Ascending aorta (tissue), 2 donors: ENCODE measurements at regions not wholly inside any gene's neighbourhood (a gene's known extent, or its start where the extent isn't known, plus 50 kb on each side); places are given as distances from the start of the nearest gene placed in this dataset.

Experiments
- DNase-seq, 2 donors: peaks; one replicate each; pipeline ENCODE4 v3.0.0-alpha.2; 2019; ENCODE audit warnings: low spot score in 2 of 2
- H3K27ac ChIP-seq, 2 donors: fragments of 200-600 bp; sonication (generic); one replicate each; pipeline ENCODE4 v1.5.1; 2016 to 2017; ENCODE audit warnings: mild to moderate bottlenecking in 1 of 2
- H3K27me3 ChIP-seq: fragments of 200-600 bp; sonication (generic); one replicate; pipeline ENCODE4 v1.5.1; 2017
- H3K36me3 ChIP-seq, 2 donors: fragments of 200-600 bp; sonication (generic); one replicate each; pipeline ENCODE4 v1.5.1; 2016
- H3K4me1 ChIP-seq, 2 donors: fragments of 200-600 bp; sonication (generic); one replicate each; pipeline ENCODE4 v1.5.1; 2016 to 2017; ENCODE audit warnings: mild to moderate bottlenecking in 1 of 2
- H3K4me3 ChIP-seq, 2 donors: fragments of 200-600 bp; sonication (generic); one replicate each; pipeline ENCODE4 v1.5.1; 2016 to 2017; ENCODE audit warnings: mild to moderate bottlenecking in 1 of 2
- H3K9me3 ChIP-seq, 2 donors: fragments of 200-600 bp; sonication (generic); one replicate each; pipeline ENCODE4 v1.5.1; 2016
- intact Hi-C: fragments of 100-400 bp; cut with DNase I; formaldehyde crosslinking; loops from one replicate; pipeline ENCODE4 v1.15.1; 2023
- TF ChIP-seq, protein P1 (sequence below), 3 experiments: fragments of 200-600 bp in 2 of 3; fragments of 450-650 bp in 1 of 3; sonication (generic) in 2 of 3; IDR thresholded peaks; one replicate each; pipeline ENCODE4 v1.5.1; 2016 to 2019; ENCODE audit warnings: antibody characterized with exemption in 3 of 3, mild to moderate bottlenecking in 1 of 3, moderate library complexity in 1 of 3

GRCh38 chr1:182191381-182192115 lies 130.0 kb upstream of the ZNF648 start:
- TF ChIP-seq, protein P1, sequence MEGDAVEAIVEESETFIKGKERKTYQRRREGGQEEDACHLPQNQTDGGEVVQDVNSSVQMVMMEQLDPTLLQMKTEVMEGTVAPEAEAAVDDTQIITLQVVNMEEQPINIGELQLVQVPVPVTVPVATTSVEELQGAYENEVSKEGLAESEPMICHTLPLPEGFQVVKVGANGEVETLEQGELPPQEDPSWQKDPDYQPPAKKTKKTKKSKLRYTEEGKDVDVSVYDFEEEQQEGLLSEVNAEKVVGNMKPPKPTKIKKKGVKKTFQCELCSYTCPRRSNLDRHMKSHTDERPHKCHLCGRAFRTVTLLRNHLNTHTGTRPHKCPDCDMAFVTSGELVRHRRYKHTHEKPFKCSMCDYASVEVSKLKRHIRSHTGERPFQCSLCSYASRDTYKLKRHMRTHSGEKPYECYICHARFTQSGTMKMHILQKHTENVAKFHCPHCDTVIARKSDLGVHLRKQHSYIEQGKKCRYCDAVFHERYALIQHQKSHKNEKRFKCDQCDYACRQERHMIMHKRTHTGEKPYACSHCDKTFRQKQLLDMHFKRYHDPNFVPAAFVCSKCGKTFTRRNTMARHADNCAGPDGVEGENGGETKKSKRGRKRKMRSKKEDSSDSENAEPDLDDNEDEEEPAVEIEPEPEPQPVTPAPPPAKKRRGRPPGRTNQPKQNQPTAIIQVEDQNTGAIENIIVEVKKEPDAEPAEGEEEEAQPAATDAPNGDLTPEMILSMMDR (IDR thresholded peaks at IDR 0.05), result no peak
- no peak overlapping the region for H3K27ac ChIP-seq
- DNase-seq, result no peak

GRCh38 chr1:182189535-182190066 lies 128.1 kb upstream of the ZNF648 start:
- Histone ChIP-seq H3K4me3 (no peak overlapping the region), H3K4me1 (no peaks in the 10 kb centered on the region), H3K27me3 (no peaks in the 10 kb centered on the region), H3K36me3 (no peaks in the 10 kb centered on the region), H3K27ac (no peak overlapping the region), H3K9me3 (no peaks in the 10 kb centered on the region)
- no peak for DNase-seq
- intact Hi-C loops, result no loop called here
- TF ChIP-seq, protein P1 (IDR thresholded peaks at IDR 0.05), result no peak

More at GRCh38 chr1:182191381-182192115, 130.0 kb upstream of the ZNF648 start:
- no peaks in the 10 kb centered on the region for H3K4me1 ChIP-seq
- no peak overlapping the region for H3K4me3 ChIP-seq
- H3K27me3 ChIP-seq, result no peaks in the 10 kb centered on the region
- intact Hi-C loops, result no loop called here
- no peaks in the 10 kb centered on the region for H3K9me3 ChIP-seq
- H3K36me3 ChIP-seq, result no peaks in the 10 kb centered on the region

- H3K27me3 ChIP-seq, result no peaks in the 10 kb centered on the region
- no peak for DNase-seq
- intact Hi-C loops, result no loop called here
- TF ChIP-seq, protein P1 (IDR thresholded peaks at IDR 0.05), result no peak
- H3K27ac ChIP-seq, result no peak overlapping the region
- H3K4me3 ChIP-seq, result no peak overlapping the region
- H3K36me3 ChIP-seq, result no peaks in the 10 kb centered on the region
- no peaks in the 10 kb centered on the region for H3K9me3 ChIP-seq
- no peaks in the 10 kb centered on the region for H3K4me1 ChIP-seq
Observed at GRCh38 chr1:182186757-182187146, 125.2 kb upstream of the ZNF648 start.

GRCh38 chr1:182185842-182186756 lies 124.6 kb upstream of the ZNF648 start:
- TF ChIP-seq, protein P1 (IDR thresholded peaks at IDR 0.05), result no peak
- intact Hi-C loops, result no loop called here
- H3K27me3 ChIP-seq, result no peaks in the 10 kb centered on the region
- DNase-seq, result no peak
- H3K36me3 ChIP-seq, result no peaks in the 10 kb centered on the region
- H3K4me3 ChIP-seq, result no peak overlapping the region
- H3K9me3 ChIP-seq, result no peaks in the 10 kb centered on the region
- no peak overlapping the region for H3K27ac ChIP-seq
- H3K4me1 ChIP-seq, result no peaks in the 10 kb centered on the region

DNA sequence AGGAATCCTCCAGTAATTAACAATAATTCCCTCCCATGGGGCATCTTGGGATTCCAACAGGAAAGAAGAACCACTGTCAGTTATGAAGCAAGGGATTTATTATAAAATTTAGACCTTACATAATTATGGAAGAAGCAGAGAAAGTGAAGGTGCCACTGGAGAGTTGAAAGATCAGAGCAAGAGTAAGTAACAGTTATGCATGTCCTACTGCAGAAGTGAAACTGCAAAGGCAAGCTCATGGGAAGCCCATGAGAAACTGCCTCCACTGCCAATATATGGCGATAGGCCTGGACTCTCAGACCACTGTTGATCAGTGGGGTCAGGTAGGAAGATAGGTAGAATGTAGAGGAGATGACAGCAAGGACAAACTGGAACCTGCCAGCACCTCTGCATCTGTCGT lies 123.6 kb upstream of the ZNF648 start:
- H3K27me3 ChIP-seq, result no peaks in the 10 kb centered on the region
- intact Hi-C loops, result no loop called here
- no peak overlapping the region for H3K4me3 ChIP-seq
- H3K36me3 ChIP-seq, result no peaks in the 10 kb centered on the region
- TF ChIP-seq, protein P1 (IDR thresholded peaks at IDR 0.05), result no peak
- H3K4me1 ChIP-seq, result no peaks in the 10 kb centered on the region
- H3K9me3 ChIP-seq, result no peaks in the 10 kb centered on the region
- DNase-seq, result no peak
- H3K27ac ChIP-seq, result no peak overlapping the region
